Karpas-422 (cell line): ENCODE measurements at regions not wholly inside any gene's neighbourhood (a gene's known extent, or its start where the extent isn't known, plus 50 kb on each side); places are given as distances from the start of the nearest gene placed in this dataset.

Source experiments
- DNase-seq: peaks from one replicate; pipeline ENCODE4 v3.0.0-alpha.2; 2015
- H2AFZ ChIP-seq: fragments of 200-600 bp; sonication (generic); 2 replicates; pipeline ENCODE4 v1.6.1; 2014; ENCODE audit warnings: antibody characterized with exemption, low read length, mixed read lengths
- H3K27ac ChIP-seq: fragments of 200-600 bp; sonication (generic); 2 replicates; pipeline ENCODE4 v1.5.1; 2014; ENCODE audit warnings: mild to moderate bottlenecking, low read length, moderate library complexity
- H3K27me3 ChIP-seq: fragments of 200-600 bp; sonication (generic); 2 replicates; pipeline ENCODE4 v1.6.1; 2014; ENCODE audit warnings: low read length, mixed read lengths
- H3K36me3 ChIP-seq: fragments of 200-600 bp; sonication (generic); 2 replicates; pipeline ENCODE4 v1.6.1; 2014; ENCODE audit warnings: low read length, mixed read lengths; ENCODE audit not compliant: insufficient read depth
- H3K4me1 ChIP-seq: fragments of 200-600 bp; sonication (generic); 2 replicates; pipeline ENCODE4 v1.6.1; 2014; ENCODE audit warnings: mild to moderate bottlenecking, low read length, mixed read lengths
- H3K4me2 ChIP-seq: fragments of 200-600 bp; sonication (generic); 2 replicates; pipeline ENCODE4 v1.6.1; 2014; ENCODE audit warnings: low read length, low read depth, mild to moderate bottlenecking; ENCODE audit not compliant: poor library complexity, severe bottlenecking
- H3K4me3 ChIP-seq: fragments of 200-600 bp; sonication (generic); 2 replicates; pipeline ENCODE4 v1.5.1; 2014; ENCODE audit warnings: mild to moderate bottlenecking, antibody characterized with exemption, low read length, mixed read lengths
- H3K79me2 ChIP-seq: fragments of 200-600 bp; sonication (generic); 2 replicates; pipeline ENCODE4 v1.6.1; 2014; ENCODE audit warnings: mild to moderate bottlenecking, low read length, mixed read lengths
- H3K9ac ChIP-seq: fragments of 200-600 bp; sonication (generic); 2 replicates; pipeline ENCODE4 v1.6.0; 2014; ENCODE audit warnings: low read length
- H3K9me2 ChIP-seq: fragments of 200-600 bp; sonication (generic), shearing (Covaris generic); replicated peaks from 2 replicates; pipeline ENCODE4 v1.6.0; 2014; ENCODE audit warnings: mild to moderate bottlenecking, low read length, moderate library complexity; ENCODE audit not compliant: insufficient read depth
- H3K9me3 ChIP-seq: fragments of 300-700, 200-600 bp; sonication (generic); 2 replicates; pipeline ENCODE4 v1.6.1; 2014; ENCODE audit warnings: low read length, mixed read lengths
- H4K20me1 ChIP-seq: fragments of 200-600 bp; sonication (generic); 2 replicates; pipeline ENCODE4 v1.6.1; 2014; ENCODE audit warnings: mild to moderate bottlenecking, antibody characterized with exemption, low read length, low read depth; ENCODE audit not compliant: insufficient read depth

DNA sequence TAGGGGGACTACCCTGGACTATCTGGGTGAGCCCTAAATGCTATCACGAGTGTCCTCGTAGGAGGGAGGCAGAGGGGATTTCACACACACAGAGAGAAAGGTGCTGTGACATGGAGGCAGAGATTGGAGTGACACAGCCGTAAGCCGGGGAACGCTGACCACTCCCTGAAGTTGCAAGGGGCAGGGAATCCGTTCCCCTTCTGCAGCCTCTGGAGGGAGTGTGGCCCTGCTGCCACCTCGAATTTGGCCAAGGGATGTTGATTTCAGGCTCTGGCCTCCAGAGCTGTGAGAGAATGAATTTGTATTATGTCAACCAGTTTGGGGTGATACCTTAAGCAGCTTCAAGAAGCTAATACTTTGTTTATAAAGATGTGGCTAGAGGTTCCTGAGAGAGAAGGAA, 137.7 kb downstream of the ACTL8 start:
- no peaks in the 10 kb centered on the region for H3K9me2 ChIP-seq
- H3K79me2 ChIP-seq: no peaks in the 10 kb centered on the region
- no peaks in the 10 kb centered on the region for H3K4me1 ChIP-seq
- H2AFZ ChIP-seq: no peak overlapping the region
- no peak overlapping the region for H3K4me3 ChIP-seq
- no peak overlapping the region for H3K27ac ChIP-seq
- no peaks in the 10 kb centered on the region for H3K9me3 ChIP-seq
- no peak overlapping the region for H3K9ac ChIP-seq
- H3K27me3 ChIP-seq: no peaks in the 10 kb centered on the region
- H4K20me1 ChIP-seq: no peaks in the 10 kb centered on the region
- no peak for DNase-seq
- no peaks in the 10 kb centered on the region for H3K36me3 ChIP-seq
- H3K4me2 ChIP-seq: no peak overlapping the region

DNA sequence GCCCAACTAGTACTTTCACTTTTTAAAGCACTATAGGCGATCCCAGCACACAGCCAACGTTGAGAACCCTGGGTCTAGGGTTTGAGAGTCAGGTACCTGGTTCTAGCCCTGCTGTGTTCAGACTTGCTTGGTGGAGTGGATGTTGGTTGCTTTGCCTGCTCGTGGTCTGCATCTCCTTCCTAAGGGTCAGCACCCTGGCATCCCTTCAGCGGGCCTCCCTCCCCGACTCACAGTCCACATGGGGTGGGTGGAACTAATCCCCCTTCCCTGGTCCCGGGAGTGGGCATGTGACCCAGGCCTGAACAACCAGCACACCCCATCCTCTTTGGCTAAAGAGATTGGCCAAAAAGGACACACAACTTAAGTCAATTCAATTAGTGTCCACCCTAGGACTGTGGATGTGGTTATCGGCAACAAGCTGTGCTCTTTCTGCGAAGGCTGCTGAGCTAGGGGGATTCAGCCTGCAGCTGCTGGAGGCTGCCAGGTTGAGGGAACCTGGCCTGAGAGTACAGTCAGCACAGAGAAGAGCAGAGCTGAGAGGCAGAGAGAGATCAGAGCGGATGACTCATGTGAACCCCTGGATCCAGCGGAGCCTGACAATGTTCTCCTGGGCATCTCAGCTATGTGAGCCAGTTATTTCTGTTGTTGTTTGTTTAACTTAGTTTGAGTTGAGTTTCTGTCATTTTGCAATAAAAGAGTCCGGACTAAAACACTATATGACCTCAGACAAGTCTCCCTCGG, 138.9 kb downstream of the ACTL8 start:
- H3K9ac ChIP-seq: no peak overlapping the region
- no peak overlapping the region for H2AFZ ChIP-seq
- no peaks in the 10 kb centered on the region for H3K27me3 ChIP-seq
- no peaks in the 10 kb centered on the region for H3K36me3 ChIP-seq
- DNase-seq: no peak
- H3K9me3 ChIP-seq: no peaks in the 10 kb centered on the region
- H3K79me2 ChIP-seq: no peaks in the 10 kb centered on the region
- H3K27ac ChIP-seq: no peak overlapping the region
- H3K4me1 ChIP-seq: no peaks in the 10 kb centered on the region
- H4K20me1 ChIP-seq: no peaks in the 10 kb centered on the region
- H3K4me3 ChIP-seq: no peak overlapping the region
- H3K9me2 ChIP-seq: no peaks in the 10 kb centered on the region
- H3K4me2 ChIP-seq: no peak overlapping the region

DNA sequence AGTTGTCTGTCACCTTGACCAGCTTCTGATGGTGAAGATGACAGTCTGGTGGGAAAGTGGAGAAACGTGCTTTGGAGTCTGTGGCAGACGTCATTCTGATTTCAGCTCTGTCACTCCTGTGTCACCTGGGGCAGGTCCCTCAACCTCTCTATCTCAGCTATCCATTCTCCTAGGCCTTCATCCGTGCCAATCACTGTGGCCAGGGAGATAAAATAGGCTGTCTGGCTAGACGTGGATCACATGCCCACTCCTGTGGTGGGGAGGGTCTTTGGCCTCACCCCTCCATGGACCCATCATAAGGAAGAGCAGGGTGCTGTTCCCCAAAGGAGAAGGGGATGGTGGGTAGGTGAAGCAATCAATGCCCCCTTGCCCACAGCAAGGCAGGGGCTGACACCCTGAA, 140.3 kb downstream of the ACTL8 start:
- DNase-seq: no peak
- no peak overlapping the region for H3K4me3 ChIP-seq
- H3K79me2 ChIP-seq: no peaks in the 10 kb centered on the region
- no peaks in the 10 kb centered on the region for H3K36me3 ChIP-seq
- no peak overlapping the region for H3K27ac ChIP-seq
- no peaks in the 10 kb centered on the region for H3K4me1 ChIP-seq
- H2AFZ ChIP-seq: no peak overlapping the region
- H3K4me2 ChIP-seq: no peak overlapping the region
- H3K9me3 ChIP-seq: no peaks in the 10 kb centered on the region
- H3K9ac ChIP-seq: no peak overlapping the region
- no peaks in the 10 kb centered on the region for H4K20me1 ChIP-seq
- no peaks in the 10 kb centered on the region for H3K27me3 ChIP-seq
- no peaks in the 10 kb centered on the region for H3K9me2 ChIP-seq

DNA sequence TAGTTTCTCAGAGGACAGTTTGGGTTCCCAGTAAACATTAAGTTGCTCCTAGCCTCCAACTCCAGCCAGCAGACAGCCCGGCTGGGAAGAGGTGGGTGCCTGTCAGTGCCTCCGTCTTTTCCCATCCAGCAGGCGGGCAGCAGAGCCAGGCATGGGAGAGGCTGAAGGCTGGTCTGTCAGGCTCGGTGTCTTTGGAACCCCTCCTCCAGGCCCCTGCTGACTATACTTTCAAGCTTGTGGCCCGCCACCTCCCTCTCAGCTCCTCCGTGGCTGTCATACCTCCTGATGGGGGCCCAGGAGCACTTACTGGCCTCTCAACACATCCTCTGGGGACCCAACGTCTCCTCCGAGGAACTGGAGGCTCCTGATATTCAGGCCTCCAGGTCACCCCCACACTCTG, 140.9 kb downstream of the ACTL8 start:
- no peak for DNase-seq
- no peaks in the 10 kb centered on the region for H4K20me1 ChIP-seq
- no peaks in the 10 kb centered on the region for H3K9me3 ChIP-seq

DNA sequence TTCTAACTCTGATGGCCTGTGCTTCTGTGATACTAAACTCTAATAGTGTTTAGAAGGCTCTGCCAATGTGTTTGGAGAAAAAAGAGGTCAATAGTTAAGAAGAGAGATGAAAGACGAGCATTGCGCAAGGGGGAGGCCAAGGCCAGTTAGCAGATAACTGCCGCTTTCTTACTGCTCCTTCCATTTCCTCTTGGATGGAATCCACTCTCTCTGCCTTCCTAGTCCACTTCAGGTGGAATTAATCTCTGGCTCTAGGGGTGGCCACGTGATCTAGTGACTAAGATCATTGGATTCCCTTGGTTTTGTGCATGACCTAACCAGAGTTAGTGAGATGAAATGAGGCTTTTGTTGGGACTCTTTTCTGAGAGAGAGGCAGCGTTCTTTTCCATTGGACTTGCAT, 148.3 kb downstream of the ACTL8 start:
- Histone ChIP-seq H3K27me3 (no peaks in the 10 kb centered on the region; the same call in 1 of the 2 replicates), H3K79me2 (no peaks in the 10 kb centered on the region), H3K9me2 (no peaks in the 10 kb centered on the region), H3K27ac (no peak overlapping the region), H3K9ac (no peak overlapping the region), H4K20me1 (no peaks in the 10 kb centered on the region), H2AFZ (no peak overlapping the region), H3K9me3 (no peaks in the 10 kb centered on the region), H3K4me3 (no peak overlapping the region), H3K36me3 (no peaks in the 10 kb centered on the region), H3K4me2 (no peak overlapping the region), H3K4me1 (no peaks in the 10 kb centered on the region)
- DNase-seq: no peak

More for the DNA sequence above, 140.9 kb downstream of the ACTL8 start:
- Histone ChIP-seq H3K27ac (no peak overlapping the region), H3K9ac (no peak overlapping the region), H2AFZ (no peak overlapping the region), H3K27me3 (no peaks in the 10 kb centered on the region), H3K4me2 (no peak overlapping the region), H3K4me3 (no peak overlapping the region), H3K4me1 (no peaks in the 10 kb centered on the region), H3K79me2 (no peaks in the 10 kb centered on the region), H3K9me2 (no peaks in the 10 kb centered on the region), H3K36me3 (no peaks in the 10 kb centered on the region)

DNA sequence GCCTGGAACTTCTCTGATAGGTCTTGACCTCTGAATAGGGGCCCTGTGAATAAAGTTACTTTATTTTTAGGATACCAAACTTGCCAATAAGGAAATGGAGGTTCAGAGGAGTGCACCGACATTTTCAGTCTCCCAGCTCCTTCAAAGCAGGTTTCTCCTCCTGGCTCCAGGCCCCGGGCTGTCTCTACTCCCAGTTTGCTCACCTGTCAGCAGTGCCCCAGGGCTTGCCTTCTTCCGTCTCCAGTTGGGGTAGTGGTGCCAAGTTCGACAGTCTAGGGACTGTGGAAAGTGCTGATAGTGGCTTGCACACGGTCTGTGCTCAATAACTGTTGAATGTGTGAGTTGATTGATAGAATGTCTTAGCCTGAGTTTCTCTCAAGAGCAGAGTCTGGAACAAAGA, 149.2 kb downstream of the ACTL8 start:
- H3K4me3 ChIP-seq: no peak overlapping the region
- H3K4me1 ChIP-seq: no peaks in the 10 kb centered on the region
- H3K9me2 ChIP-seq: no peaks in the 10 kb centered on the region
- no peaks in the 10 kb centered on the region for H3K9me3 ChIP-seq
- H3K9ac ChIP-seq: no peak overlapping the region
- no peaks in the 10 kb centered on the region for H3K36me3 ChIP-seq
- no peak overlapping the region for H3K4me2 ChIP-seq
- no peak overlapping the region for H2AFZ ChIP-seq
- no peaks in the 10 kb centered on the region for H3K79me2 ChIP-seq
- DNase-seq: no peak
- H3K27ac ChIP-seq: no peak overlapping the region
- no peaks in the 10 kb centered on the region; the same call in 1 of the 2 replicates for H3K27me3 ChIP-seq
- H4K20me1 ChIP-seq: no peaks in the 10 kb centered on the region

DNA sequence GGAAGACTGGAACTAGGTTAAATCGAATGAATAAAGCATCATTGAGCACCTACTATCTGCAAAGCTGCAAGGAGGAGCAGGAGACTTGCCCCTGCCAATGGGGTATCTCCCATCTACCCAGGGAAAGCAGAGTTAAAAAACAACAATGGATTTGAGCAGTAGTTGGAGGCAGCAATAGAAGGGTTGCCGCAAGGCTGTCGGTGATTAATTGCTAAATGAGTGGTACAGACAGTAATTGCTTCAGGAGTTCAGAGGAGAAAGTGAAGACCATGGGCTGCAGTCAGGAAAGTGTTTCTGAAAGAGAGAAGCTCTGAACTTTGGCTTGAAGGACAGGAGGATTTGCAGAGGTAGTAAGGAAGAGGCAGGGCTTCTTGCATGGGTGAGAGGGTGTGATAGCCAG, 152.9 kb downstream of the ACTL8 start:
- Histone ChIP-seq H2AFZ (no peak overlapping the region), H3K36me3 (no peaks in the 10 kb centered on the region), H3K4me3 (no peak overlapping the region), H3K27ac (no peak overlapping the region), H3K79me2 (no peaks in the 10 kb centered on the region), H3K9me2 (no peaks in the 10 kb centered on the region), H3K9me3 (no peaks in the 10 kb centered on the region), H3K4me2 (no peak overlapping the region), H4K20me1 (no peaks in the 10 kb centered on the region), H3K27me3 (no peaks in the 10 kb centered on the region; the same call in 1 of the 2 replicates), H3K4me1 (no peaks in the 10 kb centered on the region), H3K9ac (no peak overlapping the region)
- no peak for DNase-seq

DNA sequence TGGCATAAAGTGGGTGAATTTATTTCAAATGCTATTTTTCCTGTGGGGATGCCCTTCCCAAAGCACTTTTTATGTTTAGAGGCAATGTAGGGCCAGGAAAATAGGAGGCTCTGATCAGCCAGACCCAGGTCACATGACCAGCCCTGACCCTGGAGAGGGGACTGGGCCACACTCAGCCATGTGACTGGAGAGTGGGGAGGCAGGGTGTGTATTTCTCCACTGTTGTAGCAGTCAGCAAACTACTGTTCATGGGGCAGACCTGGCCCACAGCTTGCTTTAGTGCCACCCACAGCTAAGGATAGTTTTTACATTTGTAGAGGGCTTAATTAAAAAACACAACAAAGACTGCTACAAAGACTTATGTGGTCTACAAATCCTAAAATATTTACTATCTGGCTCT, 153.8 kb downstream of the ACTL8 start:
- H3K9me3 ChIP-seq: no peaks in the 10 kb centered on the region
- H3K27me3 ChIP-seq: no peaks in the 10 kb centered on the region; the same call in 1 of the 2 replicates
- no peaks in the 10 kb centered on the region for H3K79me2 ChIP-seq
- H3K9ac ChIP-seq: no peak overlapping the region
- no peak for DNase-seq
- H3K4me1 ChIP-seq: no peaks in the 10 kb centered on the region
- no peaks in the 10 kb centered on the region for H4K20me1 ChIP-seq
- no peaks in the 10 kb centered on the region for H3K9me2 ChIP-seq
- H3K27ac ChIP-seq: no peak overlapping the region
- no peak overlapping the region for H2AFZ ChIP-seq
- H3K36me3 ChIP-seq: no peaks in the 10 kb centered on the region
- H3K4me2 ChIP-seq: no peak overlapping the region
- no peak overlapping the region for H3K4me3 ChIP-seq
